Stimulated activated naive B cell treated with anti-CD40 and anti-IgM and Interleukin-4, amounts not matched to agents 10 μg/mL and 1 μg/mL and 100 μg/mL, for 72 hours (primary cell): ENCODE measurements at regions not wholly inside any gene's neighbourhood (a gene's known extent, or its start where the extent isn't known, plus 50 kb on each side); places are given as distances from the start of the nearest gene placed in this dataset.

ENCODE experiments used
- ATAC-seq, 2 donors: fragments of 150-1000 bp; cut with Tn5 transposase; replicated peaks; 2 replicates each; pipeline ENCODE4 v1.10.0; 2021; ENCODE audit warnings: moderate library complexity in 1 of 2
- DNase-seq: peaks from one replicate; pipeline ENCODE4 v3.0.0; 2021
- H3K27ac Mint-ChIP-seq: one replicate; pipeline ENCODE4 v1.8.0; 2022; ENCODE audit warnings: mild to moderate bottlenecking, mixed read lengths
- H3K27me3 Mint-ChIP-seq, 2 donors: one replicate each; pipeline ENCODE4 v1.8.0; 2022; ENCODE audit warnings: mixed read lengths in 2 of 2
- H3K36me3 Mint-ChIP-seq, 2 donors: one replicate each; pipeline ENCODE4 v1.8.0; 2022; ENCODE audit warnings: mixed read lengths in 2 of 2, mild to moderate bottlenecking in 1 of 2
- H3K4me1 Mint-ChIP-seq, 2 donors: one replicate each; pipeline ENCODE4 v1.8.0; 2022; ENCODE audit warnings: mixed read lengths in 2 of 2, mild to moderate bottlenecking in 1 of 2
- H3K4me3 Mint-ChIP-seq, 2 donors: one replicate each; pipeline ENCODE4 v1.8.0; 2022; ENCODE audit warnings: mild to moderate bottlenecking in 2 of 2, mixed read lengths in 2 of 2, moderate library complexity in 1 of 2
- H3K9me3 Mint-ChIP-seq, 2 donors: one replicate each; pipeline ENCODE4 v1.8.0; 2022; ENCODE audit warnings: mixed read lengths in 2 of 2, mild to moderate bottlenecking in 1 of 2

DNA sequence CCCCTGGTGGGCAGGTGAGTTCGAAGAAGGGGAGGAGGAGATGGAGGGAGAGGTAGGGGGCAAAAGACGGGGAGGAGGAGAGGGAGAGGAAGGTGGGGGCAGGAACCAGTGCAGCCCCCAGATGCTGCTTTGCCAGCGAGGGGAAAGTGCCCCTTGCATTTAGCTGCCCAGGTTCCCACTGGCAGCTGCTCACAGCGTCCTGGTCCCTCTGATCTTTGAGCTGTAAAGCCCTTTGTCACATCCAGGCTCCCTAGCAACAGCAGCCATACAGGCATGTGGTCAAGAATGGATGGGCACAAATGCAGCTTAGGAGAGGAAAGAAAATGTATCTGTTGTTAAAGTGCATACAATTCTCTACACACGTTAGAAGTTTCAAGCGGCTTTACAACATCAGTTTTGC, 160.9 kb downstream of the CD83 start:
- no peak for DNase-seq
- no peak overlapping the region for H3K4me3 Mint-ChIP-seq
- H3K4me1 Mint-ChIP-seq: peaks cover 47 to 69% of the 10 kb centered on the region in 2 donors
- peaks cover 28 to 55% of the 10 kb centered on the region in 2 donors for H3K36me3 Mint-ChIP-seq
- H3K27ac Mint-ChIP-seq: peak overlapping the region; percentile 94
- H3K9me3 Mint-ChIP-seq: peaks cover 5 to 10% of the 10 kb centered on the region in 2 donors
- no peaks in the 10 kb centered on the region for H3K27me3 Mint-ChIP-seq
- no peak for ATAC-seq

DNA sequence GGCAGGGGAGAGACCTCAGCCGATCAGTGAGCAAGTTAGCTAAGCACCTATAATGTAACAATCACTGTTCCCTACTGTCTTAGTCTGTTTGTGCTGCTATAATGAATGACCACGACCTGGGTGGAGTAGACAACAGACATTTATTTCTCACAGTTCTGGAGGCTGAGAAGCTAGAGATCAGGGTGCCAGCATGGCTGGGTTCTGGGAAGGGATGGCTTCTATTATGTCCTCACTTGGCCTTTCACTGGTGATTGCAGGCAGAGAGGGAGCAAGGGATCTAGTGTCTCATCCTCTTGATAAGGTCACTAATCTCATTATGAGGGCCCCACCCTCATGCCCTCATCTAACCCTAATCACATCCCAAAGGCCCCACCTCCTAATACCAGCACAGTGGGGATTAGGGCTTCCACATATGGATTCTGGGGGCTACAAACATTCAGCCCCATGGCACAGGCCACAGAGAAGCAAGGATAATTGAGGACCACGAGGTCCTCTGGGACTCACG, 162.5 kb downstream of the CD83 start:
- Mint-ChIP-seq H3K27me3 (no peaks in the 10 kb centered on the region), H3K4me3 (no peak overlapping the region), H3K4me1 (peaks cover 39 to 64% of the 10 kb centered on the region in 2 donors), H3K27ac (peak overlapping the region; percentile 1), H3K36me3 (peaks cover 24 to 53% of the 10 kb centered on the region in 2 donors), H3K9me3 (peaks cover 5 to 8% of the 10 kb centered on the region in 2 donors)
- DNase-seq (no peak), ATAC-seq (no peak)

DNA sequence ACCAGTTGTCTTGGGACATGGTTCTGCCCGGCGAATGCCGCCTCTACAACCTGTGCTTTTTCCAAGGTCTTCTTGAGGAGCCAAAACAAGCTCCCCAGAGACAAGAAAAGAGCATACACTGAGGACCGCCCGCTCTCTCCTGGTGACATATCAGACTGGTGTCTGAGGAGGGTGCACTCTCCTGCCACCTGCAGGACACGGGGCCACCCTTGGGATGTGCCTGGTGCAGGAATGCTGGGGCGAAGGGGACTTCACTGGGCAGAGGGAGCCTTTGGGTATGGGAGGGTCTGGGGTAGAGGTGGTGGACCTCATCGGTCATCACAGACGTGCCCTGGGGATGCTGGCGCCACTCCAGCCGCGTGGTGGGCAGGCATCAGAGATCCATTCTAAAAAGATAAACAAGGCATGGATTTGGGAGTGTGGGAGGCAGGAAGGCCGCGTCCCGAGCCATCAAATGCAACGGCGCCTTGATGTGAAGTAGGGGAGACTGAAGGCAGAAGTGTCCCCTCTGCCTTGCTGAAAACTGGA, 163.3 kb downstream of the CD83 start:
- Mint-ChIP-seq H3K36me3 (peaks cover 24 to 50% of the 10 kb centered on the region in 2 donors), H3K9me3 (peaks cover 5 to 8% of the 10 kb centered on the region in 2 donors), H3K4me1 (peaks cover 32 to 56% of the 10 kb centered on the region in 2 donors), H3K27me3 (no peaks in the 10 kb centered on the region), H3K27ac (peak overlapping the region; percentile 39), H3K4me3 (no peak overlapping the region)
- DNase-seq (no peak), ATAC-seq (no peak)

DNA sequence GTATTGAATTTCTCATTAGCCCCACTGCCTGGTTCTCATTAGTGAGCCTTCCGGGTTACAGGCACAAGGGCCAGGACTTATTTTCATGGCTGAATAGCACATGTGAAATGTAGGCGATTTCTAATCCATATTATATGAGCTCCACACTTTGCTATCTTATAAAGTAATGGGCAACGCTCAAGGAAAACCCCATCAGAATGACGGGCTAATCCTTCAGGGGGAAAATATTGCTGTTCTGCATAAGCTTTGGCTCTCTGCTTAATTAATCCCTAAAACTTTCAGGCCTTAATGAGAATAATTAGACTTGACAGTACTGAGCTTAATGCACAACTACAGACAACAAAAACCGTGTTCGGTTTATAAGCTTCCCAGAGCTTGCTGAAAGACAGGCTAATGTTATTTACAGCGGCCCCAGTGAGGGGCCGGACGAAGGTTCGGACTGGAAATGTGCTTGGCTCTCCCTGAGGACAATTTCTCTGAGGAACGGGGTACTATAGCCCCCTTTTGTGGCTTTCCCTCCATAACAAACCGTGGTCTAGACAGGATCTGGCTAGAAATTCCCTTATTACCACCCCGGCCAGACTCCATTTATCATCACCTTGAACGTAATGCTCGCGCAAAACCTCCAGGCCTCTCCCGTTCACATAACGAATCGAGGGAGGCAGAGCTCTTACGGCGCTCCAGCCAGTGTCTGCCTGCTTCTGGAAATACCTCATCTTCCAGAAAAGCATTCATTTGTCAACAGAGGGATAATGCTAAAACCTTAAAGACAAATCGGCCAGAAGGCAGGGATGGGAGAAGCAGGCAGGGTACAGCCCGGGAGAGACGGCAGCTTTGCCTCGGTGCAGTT, 164.5 kb downstream of the CD83 start:
- Mint-ChIP-seq H3K36me3 (peaks cover 24 to 52% of the 10 kb centered on the region in 2 donors), H3K4me3 (no peak overlapping the region), H3K27ac (peak overlapping the region; percentile 39), H3K4me1 (peaks cover 21 to 44% of the 10 kb centered on the region in 2 donors), H3K9me3 (peaks cover 5 to 8% of the 10 kb centered on the region in 2 donors), H3K27me3 (no peaks in the 10 kb centered on the region)
- DNase-seq (no peak), ATAC-seq (no peak)

DNA sequence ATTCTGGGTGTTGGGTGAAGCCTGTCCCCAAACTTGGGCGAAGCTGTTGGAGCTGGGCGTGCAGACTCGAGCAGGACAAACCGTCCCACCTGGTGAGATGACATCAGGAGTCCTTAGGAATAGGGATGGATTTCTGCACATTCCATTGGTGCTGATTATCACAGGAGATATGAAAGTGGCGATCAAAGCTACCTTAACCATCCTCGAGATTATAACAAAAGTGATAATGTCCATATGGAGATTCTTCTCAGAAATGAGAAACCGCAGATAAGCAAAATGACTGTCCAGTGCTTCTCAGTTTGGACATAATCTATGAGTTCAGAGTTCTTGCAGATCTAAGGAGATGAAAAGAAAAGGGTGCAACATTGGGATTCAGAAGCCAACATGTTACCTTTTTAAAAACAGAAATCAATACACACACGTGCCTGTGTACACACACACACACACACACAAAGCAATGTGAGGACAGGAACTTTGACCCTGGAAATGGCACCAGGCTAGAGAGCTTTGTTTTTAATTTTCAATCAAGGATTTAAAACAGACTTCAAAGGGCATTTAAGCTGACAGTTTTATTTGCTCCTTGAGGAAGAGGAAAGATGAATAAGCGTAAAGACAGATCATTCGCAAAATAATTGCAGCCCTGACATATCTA, 165.4 kb downstream of the CD83 start:
- ATAC-seq: no peak
- peaks cover 14 to 35% of the 10 kb centered on the region in 2 donors for H3K4me1 Mint-ChIP-seq
- peaks cover 0 to 5% of the 10 kb centered on the region in 2 donors for H3K9me3 Mint-ChIP-seq
- H3K27ac Mint-ChIP-seq: no peak overlapping the region
- H3K27me3 Mint-ChIP-seq: no peaks in the 10 kb centered on the region
- H3K4me3 Mint-ChIP-seq: no peak overlapping the region
- no peak for DNase-seq
- peaks cover 21 to 50% of the 10 kb centered on the region in 2 donors for H3K36me3 Mint-ChIP-seq

DNA sequence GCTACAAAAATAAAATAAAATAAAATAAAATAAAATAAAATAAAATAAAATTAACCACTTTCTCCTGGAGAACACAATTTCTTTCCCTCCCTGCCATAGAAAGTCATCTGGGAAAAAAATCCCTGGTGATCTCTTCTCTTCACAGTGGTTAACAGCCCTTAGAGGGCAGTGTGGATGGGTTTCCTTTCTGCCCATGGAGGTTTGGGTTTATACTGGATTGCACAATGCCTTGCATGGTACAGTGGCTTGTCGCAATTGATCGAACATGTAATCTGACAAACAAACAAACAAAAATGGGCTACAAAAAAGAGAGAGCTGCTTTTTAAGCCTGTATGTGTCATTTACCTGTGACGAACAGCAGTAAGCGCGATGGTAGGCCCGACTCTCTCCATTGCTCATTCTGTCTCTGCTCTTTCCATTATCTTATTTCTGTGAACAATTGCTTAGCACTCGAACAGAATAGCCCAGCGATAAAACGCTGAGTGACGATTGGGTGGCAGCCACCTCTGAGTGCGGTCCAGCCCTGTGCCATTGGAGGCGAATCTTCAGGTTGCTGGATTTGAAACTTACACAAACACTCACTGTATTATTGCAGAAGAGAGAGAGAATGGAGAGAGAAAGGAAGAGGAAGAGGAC, 166.1 kb downstream of the CD83 start:
- H3K36me3 Mint-ChIP-seq: peaks cover 22 to 52% of the 10 kb centered on the region in 2 donors
- H3K4me1 Mint-ChIP-seq: peaks cover 11 to 32% of the 10 kb centered on the region in 2 donors
- H3K9me3 Mint-ChIP-seq: peaks cover 0 to 5% of the 10 kb centered on the region in 2 donors
- DNase-seq: no peak
- ATAC-seq: no peak
- H3K27me3 Mint-ChIP-seq: no peaks in the 10 kb centered on the region
- peak overlapping the region; percentile 52 for H3K27ac Mint-ChIP-seq
- no peak overlapping the region for H3K4me3 Mint-ChIP-seq

DNA sequence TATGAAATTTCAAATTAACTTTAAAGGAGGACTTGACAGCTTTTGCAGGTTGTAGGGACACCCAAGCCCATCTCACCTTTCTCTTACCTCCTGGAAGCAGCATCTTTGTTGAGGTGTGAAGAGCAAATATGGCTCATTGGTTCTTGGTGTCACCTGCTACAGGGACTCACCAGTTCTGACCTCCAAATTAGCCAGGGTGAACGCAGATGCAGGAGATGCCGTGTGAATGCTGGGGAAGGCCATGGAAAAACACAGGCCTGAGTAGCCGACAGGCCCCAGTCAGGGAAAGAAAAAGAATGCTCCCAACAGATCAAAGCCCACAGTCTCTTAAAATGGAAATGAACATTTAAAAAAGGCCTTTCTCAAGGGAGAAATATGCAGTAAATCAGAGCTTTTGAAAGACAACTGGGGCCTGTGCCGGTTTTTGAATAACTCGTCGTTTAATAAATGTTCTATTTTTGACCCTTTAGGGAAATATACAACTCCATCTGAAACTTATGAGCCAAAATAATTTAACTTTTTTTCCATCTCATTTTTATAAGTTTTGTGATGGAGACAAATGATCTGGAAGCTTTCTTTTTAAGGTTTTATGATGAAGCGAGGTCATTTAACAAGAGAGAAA, 167.5 kb downstream of the CD83 start:
- Mint-ChIP-seq H3K4me1 (peaks cover 15 to 44% of the 10 kb centered on the region in 2 donors), H3K9me3 (peaks cover 0 to 3% of the 10 kb centered on the region in 2 donors), H3K36me3 (peaks cover 24 to 48% of the 10 kb centered on the region in 2 donors), H3K27ac (peak overlapping the region; percentile 9), H3K4me3 (no peak overlapping the region), H3K27me3 (no peaks in the 10 kb centered on the region)
- DNase-seq (no peak), ATAC-seq (no peak)

DNA sequence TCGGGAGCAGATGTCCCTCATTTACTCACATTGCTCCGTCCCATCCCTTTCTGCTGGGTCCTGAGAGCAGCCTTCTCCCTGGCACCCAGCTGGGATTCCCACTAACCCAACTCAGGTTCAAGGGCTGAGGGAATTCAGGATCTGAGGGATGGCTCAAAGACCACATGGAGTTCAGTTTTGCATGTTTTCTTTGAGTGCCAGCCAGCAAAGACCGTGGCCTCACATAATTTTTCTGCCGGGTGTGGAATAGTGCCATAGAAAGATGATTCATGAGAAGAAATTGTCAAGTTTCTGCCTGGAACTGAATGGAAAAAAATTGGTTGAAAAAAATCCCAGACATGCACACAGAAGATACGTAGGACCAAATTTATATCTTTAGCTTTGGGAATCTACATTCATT, 168.6 kb downstream of the CD83 start:
- no peak for ATAC-seq
- Mint-ChIP-seq H3K9me3 (no peaks in the 10 kb centered on the region), H3K36me3 (peaks cover 15 to 41% of the 10 kb centered on the region in 2 donors)

DNA sequence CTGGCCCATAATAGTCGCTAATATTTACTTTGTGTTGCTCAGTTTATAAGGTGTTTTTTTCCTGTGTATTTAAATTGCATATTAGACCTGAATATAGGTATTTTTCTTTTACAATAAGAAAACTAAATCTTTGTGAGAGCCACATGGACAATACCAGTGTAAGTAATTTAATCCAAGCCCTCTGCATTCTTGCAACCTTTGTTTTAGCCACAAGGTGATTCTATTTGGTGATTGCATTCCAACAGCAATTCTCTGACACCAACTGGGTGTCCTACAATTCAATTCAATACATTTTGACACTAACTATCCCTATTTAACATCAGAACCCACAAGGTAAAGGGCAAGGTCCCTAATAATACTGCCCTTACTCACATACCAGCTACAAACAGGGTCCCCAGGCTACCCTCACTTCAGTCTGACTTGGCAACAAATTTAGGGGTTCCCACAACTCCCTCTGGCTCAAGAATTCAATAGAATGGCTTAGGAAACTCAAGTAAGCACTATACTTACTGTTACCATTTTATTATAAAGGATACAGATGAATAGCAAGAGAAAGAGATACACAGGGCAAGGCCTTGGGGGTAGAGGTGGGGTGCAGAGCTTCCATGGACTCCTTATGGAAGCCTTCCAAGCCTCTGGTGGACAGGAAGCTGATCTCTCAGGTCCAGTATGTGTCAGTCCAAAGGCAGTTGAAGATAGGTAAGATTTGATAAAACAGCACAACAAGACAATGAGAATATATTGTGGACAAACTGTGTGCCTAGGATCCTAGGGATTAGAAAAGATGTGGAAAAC, 169.3 kb downstream of the CD83 start:
- Mint-ChIP-seq H3K4me1 (peaks cover 17 to 45% of the 10 kb centered on the region in 2 donors), H3K4me3 (no peak overlapping the region), H3K27me3 (no peaks in the 10 kb centered on the region), H3K27ac (no peak overlapping the region), H3K9me3 (no peaks in the 10 kb centered on the region), H3K36me3 (peaks cover 15 to 37% of the 10 kb centered on the region in 2 donors)
- DNase-seq (no peak), ATAC-seq (no peak)

More for the DNA sequence above, 168.6 kb downstream of the CD83 start:
- Mint-ChIP-seq H3K27ac (no peak overlapping the region), H3K27me3 (no peaks in the 10 kb centered on the region), H3K4me1 (peaks cover 19 to 45% of the 10 kb centered on the region in 2 donors), H3K4me3 (no peak overlapping the region)
- no peak for DNase-seq

DNA sequence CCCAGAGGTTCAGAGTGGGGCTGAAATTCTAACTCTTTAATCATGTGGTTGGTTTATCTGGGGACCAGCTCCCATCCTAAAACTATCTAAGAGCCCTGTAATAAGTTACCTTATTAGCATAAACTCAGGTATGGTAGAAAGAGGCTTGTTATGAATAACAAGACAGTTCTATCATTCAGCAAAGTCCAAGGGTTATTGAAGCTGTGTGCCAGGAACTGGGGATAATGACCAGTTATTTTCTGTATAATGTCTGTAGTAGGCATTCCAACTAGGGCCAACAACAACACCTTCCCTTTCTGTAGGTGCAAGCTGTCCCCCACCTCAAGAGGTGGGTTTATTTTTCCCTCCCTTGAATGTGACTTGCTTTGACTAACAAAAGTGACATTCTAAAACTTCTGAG, 170.1 kb downstream of the CD83 start:
- Mint-ChIP-seq H3K4me3 (no peak overlapping the region), H3K36me3 (peaks cover 18 to 41% of the 10 kb centered on the region in 2 donors), H3K9me3 (no peaks in the 10 kb centered on the region), H3K4me1 (peaks cover 18 to 49% of the 10 kb centered on the region in 2 donors), H3K27ac (no peak overlapping the region), H3K27me3 (no peaks in the 10 kb centered on the region)
- DNase-seq (no peak), ATAC-seq (no peak)

DNA sequence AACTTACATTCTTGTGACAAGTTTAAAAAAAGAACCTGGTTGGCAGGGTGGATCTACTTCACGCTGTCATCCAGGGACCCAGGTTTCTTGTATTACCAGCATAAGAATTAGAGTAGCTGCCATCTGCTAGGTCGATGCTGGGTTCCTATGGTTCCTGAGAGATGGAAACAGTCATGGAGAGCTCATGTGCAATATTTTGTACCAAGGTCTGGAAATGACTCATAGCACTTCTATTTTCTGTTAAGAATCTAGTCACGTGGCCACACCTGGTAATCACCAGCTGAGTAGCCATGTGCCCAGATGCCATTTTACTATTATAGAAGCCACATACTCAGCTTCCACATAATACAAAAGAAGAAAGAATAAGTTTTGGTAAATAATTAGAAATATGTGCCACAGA, 171.3 kb downstream of the CD83 start:
- peak; percentile 41 to 53 for ATAC-seq
- Mint-ChIP-seq H3K36me3 (peaks cover 22 to 46% of the 10 kb centered on the region in 2 donors), H3K4me3 (no peak overlapping the region), H3K4me1 (peaks cover 22 to 54% of the 10 kb centered on the region in 2 donors), H3K9me3 (no peaks in the 10 kb centered on the region), H3K27ac (peak overlapping the region; percentile 54), H3K27me3 (no peaks in the 10 kb centered on the region)
- no peak for DNase-seq

DNA sequence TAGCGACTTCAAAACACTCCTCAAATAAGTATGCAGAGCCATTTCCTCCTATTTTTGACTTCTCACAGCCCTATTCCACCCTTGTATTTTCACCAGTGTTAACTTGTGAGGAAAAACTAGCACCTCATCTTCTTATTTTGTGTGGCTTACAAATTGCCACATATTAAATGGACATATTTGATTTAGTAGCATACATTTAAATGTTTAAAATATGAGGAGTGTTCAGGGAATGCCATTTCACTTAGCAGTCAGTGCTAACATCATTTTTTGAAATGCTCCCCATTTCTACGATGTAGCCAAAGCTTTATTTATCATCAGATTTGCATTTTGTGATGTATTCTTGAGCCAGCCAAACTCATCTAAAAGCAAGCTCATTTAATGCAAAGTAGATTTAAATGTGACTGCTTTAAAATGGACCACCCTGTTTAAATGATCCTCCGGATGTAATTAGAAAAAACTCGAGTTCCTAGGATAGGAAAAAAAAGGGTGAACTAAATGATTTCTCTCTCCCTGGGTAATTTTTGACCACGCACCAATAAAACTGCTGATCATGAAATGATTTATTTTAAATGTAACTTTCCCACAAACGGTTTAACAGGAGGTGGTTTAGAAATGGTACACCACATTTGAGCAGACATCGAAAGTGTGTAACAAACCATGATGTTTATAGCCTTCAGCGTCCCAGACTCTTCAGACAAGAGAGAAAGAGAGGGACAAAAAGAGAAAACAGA, 172.6 kb downstream of the CD83 start:
- H3K4me3 Mint-ChIP-seq: peak overlapping the region; percentile 33 to 44
- DNase-seq (no peak), ATAC-seq (no peak)
- H3K36me3 Mint-ChIP-seq: peaks cover 23 to 47% of the 10 kb centered on the region in 2 donors
- H3K4me1 Mint-ChIP-seq: peaks cover 18 to 46% of the 10 kb centered on the region in 2 donors
- H3K27ac Mint-ChIP-seq: peak overlapping the region; percentile 15
- H3K27me3 Mint-ChIP-seq: no peaks in the 10 kb centered on the region
- H3K9me3 Mint-ChIP-seq: no peaks in the 10 kb centered on the region
